ENCODE measurements at regions not wholly inside any gene's neighbourhood (a gene's known extent, or its start where the extent isn't known, plus 50 kb on each side); places are given as distances from the start of the nearest gene placed in this dataset.

DNA sequence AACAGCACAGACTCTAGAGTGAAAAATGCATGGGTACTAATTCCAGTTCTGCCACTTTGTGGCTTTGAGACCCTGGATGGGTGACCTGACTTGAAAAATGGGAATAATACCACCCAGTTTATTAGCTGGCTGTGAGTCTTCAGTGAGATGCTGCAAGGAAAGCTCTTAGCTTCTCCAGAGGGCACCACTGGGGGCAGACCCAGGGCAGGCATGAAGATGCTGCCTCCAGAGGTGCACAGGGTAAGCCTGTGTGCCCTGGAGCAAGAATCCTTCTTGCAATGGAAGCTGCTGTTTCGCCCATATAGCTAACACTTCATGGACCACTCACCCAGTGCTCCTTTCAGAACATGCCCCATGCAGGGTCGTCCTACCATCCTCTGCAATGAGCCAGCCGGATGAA, 75.7 kb downstream of the C5orf15 start:
- no peaks in the 10 kb centered on the region for H3K4me1 ChIP-seq
- no peak for ATAC-seq
- H3K27ac ChIP-seq = no peak overlapping the region
- no peak for TF ChIP-seq CTCF (IDR thresholded peaks at IDR 0.05)
- H3K4me3 ChIP-seq = no peak overlapping the region
- H3K9me3 ChIP-seq = no peaks in the 10 kb centered on the region
- H3K27me3 ChIP-seq (ENCODE audit: low read depth) = no peaks in the 10 kb centered on the region
- no peak for DNase-seq
- no peaks in the 10 kb centered on the region for H3K36me3 ChIP-seq
- intact Hi-C loops (cut with DNase I) = no loop called here

GRCh38 chr5:133892306-133892705, 76.1 kb downstream of the C5orf15 start:
- Histone ChIP-seq H3K4me3 (no peak overlapping the region), H3K27me3 (ENCODE audit: low read depth) (no peaks in the 10 kb centered on the region), H3K9me3 (no peaks in the 10 kb centered on the region), H3K27ac (no peak overlapping the region), H3K4me1 (no peaks in the 10 kb centered on the region), H3K36me3 (no peaks in the 10 kb centered on the region)
- no peak for TF ChIP-seq CTCF (IDR thresholded peaks at IDR 0.05)
- intact Hi-C loops (cut with DNase I) = no loop called here
- ATAC-seq = no peak
- no peak for DNase-seq

- no peak overlapping the region for H3K4me3 ChIP-seq
- intact Hi-C loops (cut with DNase I) = no loop called here
- H3K4me1 ChIP-seq = no peaks in the 10 kb centered on the region
- no peaks in the 10 kb centered on the region for H3K9me3 ChIP-seq
- H3K36me3 ChIP-seq = no peaks in the 10 kb centered on the region
- H3K27ac ChIP-seq = no peak overlapping the region
- DNase-seq = no peak
- no peak for TF ChIP-seq CTCF (IDR thresholded peaks at IDR 0.05)
- ATAC-seq = no peak
- no peaks in the 10 kb centered on the region for H3K27me3 ChIP-seq (ENCODE audit: low read depth)
Measured at GRCh38 chr5:133891390-133891789, 77.0 kb downstream of the C5orf15 start.

- DNase-seq = no peak
- no peak overlapping the region for H3K4me3 ChIP-seq
- no peaks in the 10 kb centered on the region for H3K4me1 ChIP-seq
- intact Hi-C loops (cut with DNase I) = no loop called here
- ATAC-seq = no peak
- no peaks in the 10 kb centered on the region for H3K9me3 ChIP-seq
- H3K27ac ChIP-seq = no peak overlapping the region
- no peaks in the 10 kb centered on the region for H3K27me3 ChIP-seq (ENCODE audit: low read depth)
- no peaks in the 10 kb centered on the region for H3K36me3 ChIP-seq
- no peak for TF ChIP-seq CTCF (IDR thresholded peaks at IDR 0.05)
Measured at GRCh38 chr5:133890776-133891280, 77.6 kb downstream of the C5orf15 start.

DNA sequence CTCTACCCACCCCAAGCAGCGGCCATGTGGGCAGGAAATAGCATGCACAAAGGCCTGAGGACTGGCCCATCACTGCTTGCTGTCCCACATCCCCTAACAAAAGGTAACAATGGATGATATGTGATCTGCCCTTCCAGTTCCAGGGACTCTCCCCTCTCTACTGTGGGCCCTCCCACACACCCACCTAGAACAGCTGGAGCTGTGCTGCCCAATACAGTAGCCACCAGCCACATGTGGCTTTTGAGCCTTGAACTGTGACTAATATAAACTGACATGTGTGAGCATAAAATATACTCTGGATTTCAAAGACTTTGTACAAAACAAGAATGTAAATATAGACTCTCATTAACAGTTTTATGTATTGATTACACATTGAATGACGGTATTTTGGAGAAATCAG, 78.1 kb downstream of the C5orf15 start:
- H3K4me3 ChIP-seq = no peak overlapping the region
- TF ChIP-seq CTCF (IDR thresholded peaks at IDR 0.05) = no peak
- no peak for ATAC-seq
- no peak overlapping the region for H3K27ac ChIP-seq
- H3K27me3 ChIP-seq (ENCODE audit: low read depth) = no peaks in the 10 kb centered on the region
- no peaks in the 10 kb centered on the region for H3K36me3 ChIP-seq
- intact Hi-C loops (cut with DNase I) = no loop called here
- H3K4me1 ChIP-seq = no peaks in the 10 kb centered on the region
- H3K9me3 ChIP-seq = no peaks in the 10 kb centered on the region
- no peak for DNase-seq
